Fibroblast of skin of scalp (primary cell): ENCODE measurements at regions not wholly inside any gene's neighbourhood (a gene's known extent, or its start where the extent isn't known, plus 50 kb on each side); places are given as distances from the start of the nearest gene placed in this dataset.
A peak's percentile ranks its signal among the peaks of the same experiment; 100 is the strongest.

Experiments used
- DNase-seq: peaks from one replicate; pipeline ENCODE4 v3.0.0-alpha.2; 2013

GRCh38 chr6:23031986-23032385 lies 462.6 kb downstream of the HDGFL1 start:
- peak; percentile 6 for DNase-seq

DNA sequence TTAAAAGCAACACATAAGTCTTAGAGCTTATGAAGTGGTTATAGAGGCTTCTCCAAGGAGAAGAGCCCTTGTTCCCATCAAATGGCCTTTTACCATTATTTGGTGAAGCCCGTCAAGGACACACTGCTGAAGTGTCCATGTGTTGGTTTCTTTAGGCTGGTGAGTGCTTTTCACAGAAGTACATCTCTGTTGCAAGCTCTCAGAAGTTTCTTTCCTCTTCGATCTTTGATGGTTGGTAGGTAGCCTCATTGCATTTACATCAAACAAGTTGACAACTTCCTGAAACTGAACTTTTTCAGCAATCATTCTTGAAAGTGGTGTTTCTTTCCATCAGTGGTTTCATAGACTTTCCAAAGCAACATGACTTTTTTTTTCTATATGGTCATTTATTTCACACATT lies 465.6 kb downstream of the HDGFL1 start:
- DNase-seq: no peak

- no peak for DNase-seq
These were observed 467.1 kb downstream of the HDGFL1 start for GRCh38 chr6:23036406-23036983.

DNA sequence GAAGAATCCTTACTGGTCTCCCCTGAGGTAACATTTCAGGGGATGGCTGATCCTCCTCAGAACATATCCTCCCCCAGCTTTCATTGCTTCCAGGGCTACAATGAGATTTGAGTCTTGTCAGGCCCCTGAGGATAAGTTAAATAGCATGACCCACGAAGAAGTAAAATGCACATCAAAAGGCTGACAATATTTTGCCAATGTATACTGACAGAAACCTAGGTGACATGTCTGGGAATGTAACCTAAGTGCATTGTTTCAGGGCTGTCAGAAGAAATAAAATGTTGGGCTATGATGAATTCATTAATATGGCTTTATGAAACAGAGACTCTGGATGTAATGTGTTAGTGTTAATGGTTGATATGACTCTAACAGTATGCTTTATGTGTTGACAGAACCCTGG lies 471.5 kb downstream of the HDGFL1 start:
- no peak for DNase-seq

DNA sequence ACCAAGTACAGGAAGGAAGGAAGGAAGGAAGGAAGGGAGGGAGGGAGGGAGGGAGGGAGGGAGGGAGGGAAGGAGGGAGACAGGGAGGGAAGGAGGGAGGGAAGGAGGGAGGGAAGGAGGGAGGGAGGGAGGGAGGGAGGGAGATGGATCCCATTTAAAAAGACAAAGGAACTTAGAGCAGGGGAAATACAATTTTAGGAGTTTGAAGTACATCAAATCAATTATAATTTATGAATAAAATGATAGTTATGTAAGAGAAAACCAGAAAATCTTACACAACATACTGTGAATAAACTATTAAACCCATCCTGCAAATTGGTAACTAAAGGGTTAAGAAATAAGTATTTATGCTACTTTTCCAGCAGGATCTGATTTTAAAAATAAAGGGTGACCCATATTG lies 475.9 kb downstream of the HDGFL1 start:
- no peak for DNase-seq

DNA sequence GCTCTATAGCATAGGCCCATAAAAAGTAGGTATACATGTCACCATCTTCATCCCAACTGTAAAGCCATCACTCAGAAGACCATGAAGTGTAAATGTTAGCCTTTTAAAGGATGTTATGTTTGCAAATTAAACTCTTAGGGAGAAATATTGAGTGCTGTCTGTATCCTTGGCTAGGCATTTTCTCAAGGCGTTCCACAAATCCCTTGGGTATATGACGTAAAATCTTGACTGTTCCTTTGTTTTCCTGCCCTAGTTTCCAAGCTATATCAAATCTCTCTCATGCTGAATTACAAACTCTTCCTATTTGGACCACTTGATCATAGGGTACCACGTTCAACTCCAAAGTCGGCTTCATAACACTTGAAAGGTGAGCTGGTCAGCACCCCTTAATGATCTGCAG lies 486.2 kb downstream of the HDGFL1 start:
- no peak for DNase-seq

DNA sequence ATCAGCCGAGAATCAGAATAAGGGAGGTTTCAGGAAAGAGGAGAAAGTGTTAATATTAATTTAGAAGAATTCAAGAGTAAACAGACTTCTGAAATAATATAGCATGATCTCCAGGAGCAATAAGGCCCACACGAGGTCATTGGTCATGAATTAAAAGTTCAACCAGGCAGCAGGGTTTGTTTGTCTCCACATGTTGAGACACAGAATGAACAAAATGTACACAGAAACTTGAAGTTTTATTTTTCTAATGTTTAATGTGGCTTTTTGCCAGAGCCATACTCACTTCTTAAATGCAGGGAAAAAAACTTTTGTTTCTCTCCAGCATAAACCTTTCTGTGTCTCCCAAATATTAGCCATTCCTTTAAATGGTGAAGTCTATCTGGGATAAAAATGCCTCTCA lies 504.5 kb downstream of the HDGFL1 start:
- no peak for DNase-seq

DNA sequence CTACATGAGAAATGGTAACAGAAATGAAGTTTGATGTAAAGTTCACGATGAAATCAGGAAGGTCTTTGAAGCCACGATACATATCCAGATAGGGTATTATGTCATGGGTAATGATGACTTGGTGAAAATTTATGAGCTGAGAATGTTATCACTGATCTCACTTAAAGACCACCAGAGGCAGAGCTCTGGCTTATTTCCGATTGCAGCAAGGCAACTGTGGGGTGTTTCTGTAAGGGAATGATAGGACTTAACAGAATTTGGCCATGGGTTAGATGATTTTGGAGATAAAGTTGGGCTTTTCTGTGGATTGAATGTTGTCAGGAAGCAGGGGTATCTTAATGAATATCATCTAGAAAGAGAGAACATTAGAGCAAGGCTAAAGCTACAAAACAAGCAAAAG lies 508.4 kb downstream of the HDGFL1 start:
- no peak for DNase-seq

DNA sequence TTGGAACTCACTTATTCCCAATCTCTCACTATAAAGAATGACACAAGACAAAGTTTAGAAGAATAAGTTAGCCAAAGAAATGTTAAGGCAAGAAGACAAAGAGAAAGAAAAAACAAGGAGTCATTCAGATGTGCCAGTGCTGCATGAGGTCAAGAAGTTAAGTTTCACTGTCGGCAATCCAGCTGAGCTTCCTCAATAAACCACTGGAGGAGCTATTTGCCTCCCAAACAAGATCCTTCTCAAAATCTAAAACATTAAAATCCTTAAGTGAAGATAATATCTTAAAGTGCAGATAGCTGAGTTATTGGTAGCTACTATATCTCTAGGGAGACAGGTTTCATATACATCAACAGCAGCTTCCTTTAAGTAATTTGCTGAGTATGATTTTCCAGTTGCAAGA lies 512.3 kb downstream of the HDGFL1 start:
- no peak for DNase-seq

DNA sequence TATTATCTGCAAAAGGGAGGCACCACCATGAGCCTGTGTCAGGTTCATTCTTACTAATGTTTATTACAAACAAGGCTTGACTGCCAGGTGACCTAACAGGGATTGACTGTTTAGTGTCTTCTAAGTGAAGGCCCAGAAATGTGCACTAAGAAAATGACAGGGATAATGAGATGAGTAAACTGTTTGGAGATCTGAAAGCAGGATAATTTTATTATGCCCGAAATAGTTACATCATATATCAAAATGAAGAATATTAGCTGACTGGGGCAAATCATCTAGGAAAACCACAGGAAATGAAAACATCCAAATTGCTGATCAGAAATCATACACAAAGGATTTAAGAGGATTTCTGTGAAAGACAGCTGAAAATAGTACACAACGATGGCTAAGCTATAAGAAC lies 516.7 kb downstream of the HDGFL1 start:
- no peak for DNase-seq

DNA sequence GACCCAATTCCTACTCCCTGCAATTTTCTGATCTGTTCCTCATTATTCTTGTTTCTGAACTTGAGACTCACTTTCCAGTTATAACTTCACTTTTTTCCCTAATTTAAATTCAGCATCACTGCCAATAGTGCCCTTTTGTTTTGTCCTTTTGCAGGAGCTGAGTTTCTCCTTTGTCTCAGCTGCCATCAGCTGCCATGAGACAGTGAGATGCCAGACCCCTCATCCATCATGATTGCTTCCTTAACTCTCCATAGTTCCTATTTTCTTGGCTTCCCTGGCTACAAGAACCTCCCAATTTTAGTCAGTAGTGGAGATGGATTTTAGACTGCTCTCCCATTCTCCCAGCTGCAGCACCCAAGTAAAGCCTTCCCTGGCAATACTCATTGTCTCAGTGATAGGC lies 518.1 kb downstream of the HDGFL1 start:
- DNase-seq: no peak

- no peak for DNase-seq
These were observed 519.4 kb downstream of the HDGFL1 start for GRCh38 chr6:23088761-23089160.

DNA sequence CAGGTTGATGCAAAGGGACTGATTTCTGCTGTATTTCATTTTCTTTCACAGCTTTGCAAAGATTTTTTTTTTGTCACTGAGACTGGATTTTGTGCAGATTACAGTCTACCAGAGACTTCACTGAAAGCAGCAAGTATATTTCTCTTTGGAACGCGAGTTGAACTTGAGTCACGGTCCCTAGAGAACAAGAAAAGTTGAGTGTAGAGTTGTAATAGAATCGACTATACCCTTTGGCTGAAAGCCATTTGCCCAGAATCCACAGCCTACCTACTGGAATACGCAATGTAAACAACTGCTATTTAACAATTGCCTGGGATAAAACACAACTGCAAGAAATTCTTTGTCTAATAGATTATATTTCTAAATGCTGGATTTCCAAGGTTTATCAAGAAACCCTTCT lies 520.6 kb downstream of the HDGFL1 start:
- no peak for DNase-seq

GRCh38 chr6:23091795-23092194 lies 522.4 kb downstream of the HDGFL1 start:
- DNase-seq: peak; percentile 11

DNA sequence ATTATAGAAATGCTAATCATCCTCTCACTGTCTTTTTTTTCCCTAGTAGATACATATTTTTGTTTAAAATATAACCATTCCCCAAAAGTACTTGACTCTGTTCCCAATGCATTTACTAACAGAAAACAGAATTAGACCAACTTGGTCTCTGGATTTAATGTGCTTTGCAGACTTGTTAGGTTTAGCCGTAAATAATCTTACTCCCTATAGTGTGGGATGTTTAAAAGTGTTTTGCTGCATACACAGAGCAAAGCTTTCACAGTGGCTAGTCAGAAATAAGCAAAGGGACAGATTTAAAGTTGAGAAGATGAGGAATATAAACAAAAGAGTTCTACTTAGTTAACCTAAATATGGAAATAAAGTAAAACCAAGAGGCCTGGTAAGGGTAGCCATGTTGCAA lies 527.5 kb downstream of the HDGFL1 start:
- DNase-seq: no peak

- DNase-seq: peak; percentile 13
These were observed 528.2 kb downstream of the HDGFL1 start for GRCh38 chr6:23097566-23097965.

GRCh38 chr6:23106951-23107350 lies 537.6 kb downstream of the HDGFL1 start:
- DNase-seq: peak; percentile 91

GRCh38 chr6:23111984-23112383 lies 542.6 kb downstream of the HDGFL1 start:
- peak; percentile 87 for DNase-seq

- no peak for DNase-seq
These were observed 545.6 kb downstream of the HDGFL1 start for GRCh38 chr6:23114812-23115504.

DNA sequence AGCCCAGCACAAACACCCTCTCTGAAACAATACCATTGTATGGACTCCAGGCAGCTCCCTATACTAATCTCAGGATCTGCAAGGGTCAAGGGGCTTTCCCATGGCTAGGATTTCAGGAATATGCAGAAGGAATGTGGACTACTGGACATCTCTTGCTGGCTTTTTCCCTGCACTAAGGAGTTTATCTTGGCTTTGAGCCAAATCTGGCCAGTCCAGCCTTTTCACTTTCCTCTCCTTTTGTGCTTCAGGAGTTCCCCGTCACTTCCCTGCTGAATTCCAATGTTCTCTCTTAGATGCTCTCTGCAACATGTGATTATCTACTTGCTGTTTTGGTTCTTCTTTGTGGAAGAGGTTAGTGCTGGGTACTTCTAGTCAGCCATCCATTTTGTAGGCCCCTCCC lies 568.2 kb downstream of the HDGFL1 start:
- peak; percentile 4 for DNase-seq

DNA sequence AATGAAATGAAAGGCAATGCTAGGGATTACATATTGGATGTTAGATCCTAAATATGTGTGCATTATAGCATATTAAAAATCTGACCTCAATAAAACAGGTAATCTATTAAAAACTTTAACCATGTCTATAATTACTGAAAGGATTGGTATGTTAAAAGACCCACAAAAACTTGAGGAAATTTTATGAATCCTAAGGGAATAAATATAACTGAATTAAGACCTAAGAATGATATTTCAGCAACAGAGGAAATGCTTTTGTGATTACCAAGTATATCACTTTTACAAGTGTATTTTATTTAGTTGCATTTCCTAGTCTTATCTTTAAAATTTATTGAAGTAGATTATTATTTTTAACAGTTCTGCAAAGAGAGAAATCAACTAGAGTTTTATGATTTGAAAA lies 571.5 kb downstream of the HDGFL1 start:
- peak; percentile 35 for DNase-seq

DNA sequence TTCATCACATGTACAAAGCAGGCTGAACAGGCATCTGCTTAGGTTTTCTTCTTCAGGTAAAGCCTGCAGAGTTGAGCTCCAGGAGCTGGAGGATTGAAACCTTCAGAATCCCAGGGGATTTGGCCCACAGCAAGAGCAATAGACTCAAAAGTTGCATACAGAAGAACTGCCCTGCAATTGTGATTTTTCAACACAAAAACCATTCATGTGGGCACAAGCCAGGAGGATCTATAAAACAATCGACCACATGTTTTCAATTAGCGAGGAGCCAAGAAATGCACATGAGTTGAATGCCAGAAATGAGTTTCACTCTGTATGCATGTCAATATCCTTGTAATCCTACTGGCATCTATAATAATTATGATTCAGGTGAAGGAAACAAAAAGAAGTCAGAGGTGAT lies 576.4 kb downstream of the HDGFL1 start:
- DNase-seq: peak; percentile 54

DNA sequence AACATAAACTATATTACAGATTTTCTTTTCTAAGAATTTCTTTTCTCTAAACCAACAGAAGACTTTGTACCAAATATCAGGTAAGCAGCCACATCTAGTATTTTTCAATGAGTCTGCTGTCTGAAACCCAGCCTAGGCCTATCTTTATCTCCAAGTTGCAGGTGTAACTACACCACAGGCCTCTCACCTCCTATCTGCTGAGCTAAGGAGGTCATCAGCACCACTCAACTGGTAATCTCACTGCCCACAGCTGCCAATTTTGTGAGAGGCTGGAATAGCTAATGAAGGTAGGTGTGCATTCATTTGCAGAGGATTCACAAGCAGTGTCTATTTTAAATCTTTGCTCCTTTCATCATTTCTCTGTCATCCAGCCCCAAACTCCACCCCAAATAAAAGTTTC lies 584.8 kb downstream of the HDGFL1 start:
- no peak for DNase-seq

- no peak for DNase-seq
These were observed 600.7 kb downstream of the HDGFL1 start for GRCh38 chr6:23170049-23170448.

- peak; percentile 18 for DNase-seq
These were observed 603.9 kb downstream of the HDGFL1 start for GRCh38 chr6:23173234-23173633.
